HFFc6 (cell line): ENCODE measurements at regions not wholly inside any gene's neighbourhood (a gene's known extent, or its start where the extent isn't known, plus 50 kb on each side); places are given as distances from the start of the nearest gene placed in this dataset.

Experiments used
- DNase-seq: peaks from one replicate; pipeline ENCODE4 v3.0.0-alpha.2; 2018
- H3K27ac Mint-ChIP-seq: 2 replicates; pipeline ENCODE4 v1.8.0; 2020; ENCODE audit warnings: mild to moderate bottlenecking, mixed read lengths
- H3K27me3 Mint-ChIP-seq: 2 replicates; pipeline ENCODE4 v1.8.0; 2021; ENCODE audit warnings: mild to moderate bottlenecking, moderate library complexity, mixed read lengths; ENCODE audit not compliant: insufficient read depth
- H3K36me3 Mint-ChIP-seq: 2 replicates; pipeline ENCODE4 v1.8.0; 2021; ENCODE audit warnings: low read depth, mixed read lengths
- H3K4me1 Mint-ChIP-seq: 2 replicates; pipeline ENCODE4 v1.8.0; 2020; ENCODE audit warnings: low read depth, mixed read lengths
- H3K4me3 Mint-ChIP-seq: 2 replicates; pipeline ENCODE4 v1.8.0; 2020; ENCODE audit warnings: mild to moderate bottlenecking, moderate library complexity, mixed read lengths
- H3K9me3 Mint-ChIP-seq: 2 replicates; pipeline ENCODE4 v1.8.0; 2020; ENCODE audit warnings: mild to moderate bottlenecking, mixed read lengths
- TF ChIP-seq, protein P1 (sequence below): fragments of 200-600 bp; sonication (generic); IDR thresholded peaks from 2 replicates; pipeline ENCODE4 v1.5.0; 2021; ENCODE audit warnings: antibody characterized with exemption, mild to moderate bottlenecking

DNA sequence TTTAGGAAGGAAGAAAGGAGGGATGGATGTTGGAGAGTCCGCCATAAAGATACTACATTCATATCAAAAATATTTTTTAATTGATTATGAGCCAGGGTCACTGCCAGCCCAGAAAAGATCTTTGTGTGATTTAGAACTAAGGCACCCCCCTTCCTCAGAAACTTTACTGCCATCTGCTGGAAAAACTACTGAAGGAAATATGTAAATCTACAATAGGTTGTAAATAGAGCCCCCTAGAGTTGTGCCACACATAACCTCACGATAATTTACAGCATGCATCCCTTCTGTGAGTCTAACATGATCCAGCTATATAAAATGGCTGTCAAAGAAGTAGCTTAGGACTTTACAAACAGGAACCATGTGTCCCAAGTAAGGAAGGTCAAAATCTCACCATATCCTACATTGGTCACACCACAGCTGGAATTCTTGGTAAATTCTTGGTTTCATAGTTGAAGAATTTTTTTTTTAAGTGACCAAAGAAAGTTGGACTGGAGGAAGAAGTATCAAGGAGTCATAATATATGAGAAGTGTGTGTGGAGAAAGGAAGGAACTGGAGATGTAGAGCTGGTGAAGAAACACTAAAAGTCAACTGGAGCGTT, 152.5 kb downstream of the CYP26B1 start:
- H3K36me3 Mint-ChIP-seq, result no peaks in the 10 kb centered on the region
- H3K4me1 Mint-ChIP-seq, result peaks cover 9% of the 10 kb centered on the region
- DNase-seq, result peak; percentile 53
- no peak overlapping the region for H3K4me3 Mint-ChIP-seq
- peaks cover 11% of the 10 kb centered on the region for H3K27me3 Mint-ChIP-seq
- H3K9me3 Mint-ChIP-seq, result no peaks in the 10 kb centered on the region
- no peak overlapping the region for H3K27ac Mint-ChIP-seq
- TF ChIP-seq, protein P1, sequence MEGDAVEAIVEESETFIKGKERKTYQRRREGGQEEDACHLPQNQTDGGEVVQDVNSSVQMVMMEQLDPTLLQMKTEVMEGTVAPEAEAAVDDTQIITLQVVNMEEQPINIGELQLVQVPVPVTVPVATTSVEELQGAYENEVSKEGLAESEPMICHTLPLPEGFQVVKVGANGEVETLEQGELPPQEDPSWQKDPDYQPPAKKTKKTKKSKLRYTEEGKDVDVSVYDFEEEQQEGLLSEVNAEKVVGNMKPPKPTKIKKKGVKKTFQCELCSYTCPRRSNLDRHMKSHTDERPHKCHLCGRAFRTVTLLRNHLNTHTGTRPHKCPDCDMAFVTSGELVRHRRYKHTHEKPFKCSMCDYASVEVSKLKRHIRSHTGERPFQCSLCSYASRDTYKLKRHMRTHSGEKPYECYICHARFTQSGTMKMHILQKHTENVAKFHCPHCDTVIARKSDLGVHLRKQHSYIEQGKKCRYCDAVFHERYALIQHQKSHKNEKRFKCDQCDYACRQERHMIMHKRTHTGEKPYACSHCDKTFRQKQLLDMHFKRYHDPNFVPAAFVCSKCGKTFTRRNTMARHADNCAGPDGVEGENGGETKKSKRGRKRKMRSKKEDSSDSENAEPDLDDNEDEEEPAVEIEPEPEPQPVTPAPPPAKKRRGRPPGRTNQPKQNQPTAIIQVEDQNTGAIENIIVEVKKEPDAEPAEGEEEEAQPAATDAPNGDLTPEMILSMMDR, result peak; percentile 86

DNA sequence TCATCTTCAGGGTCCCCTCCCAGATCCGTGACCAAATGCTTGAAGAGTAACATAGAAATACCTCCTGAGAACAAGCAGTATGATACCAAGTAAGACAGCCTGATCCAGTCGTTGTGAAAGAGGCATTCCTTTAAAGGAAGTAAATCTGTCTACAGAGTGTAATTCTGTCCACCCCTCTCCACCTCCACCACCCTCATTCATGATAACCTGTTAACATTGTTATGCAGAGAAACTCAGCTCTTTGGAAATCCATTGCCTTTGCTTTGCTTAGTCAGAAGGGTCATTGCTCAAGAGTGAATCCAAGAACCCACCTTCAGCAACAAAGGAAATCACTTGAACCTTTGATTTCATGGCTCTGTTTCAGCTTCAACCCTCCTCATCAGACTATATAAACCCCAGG, 155.6 kb downstream of the CYP26B1 start:
- H3K9me3 Mint-ChIP-seq, result no peaks in the 10 kb centered on the region
- H3K4me3 Mint-ChIP-seq, result no peak overlapping the region
- peaks cover 6% of the 10 kb centered on the region for H3K27me3 Mint-ChIP-seq
- no peak overlapping the region for H3K27ac Mint-ChIP-seq
- TF ChIP-seq, protein P1, result no peak
- DNase-seq, result no peak
- peaks cover 9% of the 10 kb centered on the region for H3K4me1 Mint-ChIP-seq
- no peaks in the 10 kb centered on the region for H3K36me3 Mint-ChIP-seq

DNA sequence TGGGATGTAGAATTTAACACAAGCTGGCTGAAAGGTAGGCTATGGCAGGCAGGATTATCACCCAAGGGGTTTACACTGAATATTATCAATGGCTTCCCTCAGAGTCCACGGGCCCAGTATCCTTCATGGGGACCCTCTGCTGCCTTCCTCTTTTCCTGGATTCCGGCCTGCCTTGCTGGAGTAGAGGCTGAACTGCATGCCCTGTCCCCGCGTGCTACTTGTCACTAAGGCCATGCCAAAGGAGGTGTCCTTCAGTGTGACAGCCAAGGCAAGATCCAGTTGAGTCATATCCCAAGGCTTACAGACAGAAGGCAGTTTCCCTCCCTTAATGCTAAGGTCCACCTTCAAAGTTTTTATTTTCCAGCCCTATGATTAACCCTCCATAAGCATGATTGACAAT, 156.3 kb downstream of the CYP26B1 start:
- no peak overlapping the region for H3K4me3 Mint-ChIP-seq
- DNase-seq, result no peak
- TF ChIP-seq, protein P1, result no peak
- peaks cover 6% of the 10 kb centered on the region for H3K27me3 Mint-ChIP-seq
- H3K9me3 Mint-ChIP-seq, result no peaks in the 10 kb centered on the region
- H3K27ac Mint-ChIP-seq, result no peak overlapping the region
- no peaks in the 10 kb centered on the region for H3K36me3 Mint-ChIP-seq
- peaks cover 9% of the 10 kb centered on the region for H3K4me1 Mint-ChIP-seq

DNA sequence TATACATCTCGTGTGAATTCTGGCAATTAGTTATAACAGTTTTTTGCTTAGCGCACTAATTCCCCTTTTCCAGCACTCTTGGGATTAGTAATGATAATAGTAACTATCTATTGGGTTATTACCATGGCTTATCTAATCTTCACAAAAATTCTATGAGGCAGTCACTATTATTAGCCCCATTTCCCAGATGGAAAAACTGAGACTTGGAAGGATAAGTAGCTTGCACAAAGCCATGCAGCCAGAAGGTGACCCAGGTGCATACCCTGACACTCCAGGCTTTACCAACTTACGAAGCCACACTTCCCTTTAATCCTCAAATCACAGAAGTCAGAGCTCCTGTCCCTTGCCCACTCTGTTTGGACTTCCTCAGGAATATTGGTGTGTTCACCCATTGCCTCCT, 156.8 kb downstream of the CYP26B1 start:
- Mint-ChIP-seq H3K27me3 (peaks cover 7% of the 10 kb centered on the region), H3K4me1 (peaks cover 9% of the 10 kb centered on the region), H3K9me3 (no peaks in the 10 kb centered on the region), H3K4me3 (no peak overlapping the region), H3K27ac (no peak overlapping the region), H3K36me3 (no peaks in the 10 kb centered on the region)
- TF ChIP-seq, protein P1, result no peak
- DNase-seq, result no peak

DNA sequence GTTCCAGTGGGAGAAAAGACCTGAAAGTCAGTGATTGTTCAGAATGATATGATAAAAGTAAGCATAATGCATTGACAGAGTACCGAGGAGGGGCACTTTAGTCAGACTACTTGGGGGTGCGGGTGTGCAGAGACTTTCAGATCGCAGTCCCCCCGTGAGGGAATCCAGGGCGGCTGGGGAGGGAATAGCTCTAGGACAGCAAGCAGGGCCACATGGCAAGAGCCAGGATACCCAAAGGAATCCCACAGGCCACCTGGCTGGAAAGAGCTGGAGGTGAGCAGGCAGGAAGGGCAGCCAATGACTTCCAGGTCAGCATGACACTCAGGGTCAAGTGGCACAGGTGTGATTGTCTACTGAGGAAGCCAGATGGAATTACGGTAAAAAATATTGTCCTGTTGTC, 157.5 kb downstream of the CYP26B1 start:
- Mint-ChIP-seq H3K27me3 (peaks cover 7% of the 10 kb centered on the region), H3K27ac (no peak overlapping the region), H3K9me3 (no peaks in the 10 kb centered on the region), H3K36me3 (no peaks in the 10 kb centered on the region), H3K4me1 (peaks cover 5% of the 10 kb centered on the region), H3K4me3 (no peak overlapping the region)
- TF ChIP-seq, protein P1, result no peak
- DNase-seq, result no peak

DNA sequence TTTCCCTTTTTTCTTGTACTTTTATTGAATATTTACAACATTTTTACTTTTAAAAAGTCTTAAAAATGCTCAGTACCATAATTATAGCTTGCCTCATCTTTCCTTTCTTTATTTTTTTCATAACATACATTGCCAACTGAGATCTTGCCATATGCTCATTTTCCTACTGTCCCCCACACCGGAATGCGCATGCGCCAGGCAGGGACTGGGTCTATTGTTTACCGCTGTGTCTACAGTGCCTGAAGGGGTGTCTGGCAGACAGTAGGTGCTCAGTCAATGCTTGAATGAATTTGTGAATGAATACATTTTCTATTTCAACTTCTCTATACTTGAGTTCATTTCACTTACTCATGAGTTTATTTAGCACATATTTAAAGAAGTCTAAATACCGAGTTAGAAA, 158.0 kb downstream of the CYP26B1 start:
- Mint-ChIP-seq H3K36me3 (no peaks in the 10 kb centered on the region), H3K4me1 (peaks cover under 1% of the 10 kb centered on the region; the same call in 1 of the 2 replicates), H3K27ac (no peak overlapping the region), H3K27me3 (peaks cover 7% of the 10 kb centered on the region), H3K4me3 (no peak overlapping the region), H3K9me3 (no peaks in the 10 kb centered on the region)
- TF ChIP-seq, protein P1, result no peak
- no peak for DNase-seq
